Kidney (tissue), 13 donors: ENCODE measurements at regions not wholly inside any gene's neighbourhood (a gene's known extent, or its start where the extent isn't known, plus 50 kb on each side); places are given as distances from the start of the nearest gene placed in this dataset.

Source experiments
- DNase-seq, 5 donors: peaks; one replicate each; pipeline ENCODE4 v3.0.0-alpha.2; 2013 to 2020
- FAIRE-seq: peaks from 2 replicates; lab custom pipeline; 2012; peaks lifted over from hg19 to GRCh38; lab: Jason Lieb, UNC
- H3K27ac ChIP-seq, 2 donors: one replicate each; pipeline ENCODE4 v1.7.0; 2013; ENCODE audit warnings: low read depth in 2 of 2, low read length in 2 of 2, inconsistent platforms in 1 of 2
- H3K27me3 ChIP-seq: one replicate; pipeline ENCODE4 v1.7.1; 2013; ENCODE audit warnings: low read length, inconsistent platforms; ENCODE audit not compliant: control insufficient read depth, insufficient read depth
- H3K36me3 ChIP-seq, 3 donors: one replicate each; pipeline versions ENCODE4 v1.7.0 to v1.7.1; 2013; ENCODE audit warnings: low read length in 3 of 3, control low read depth in 1 of 3, inconsistent platforms in 1 of 3; ENCODE audit not compliant: insufficient read depth in 3 of 3, control insufficient read depth in 2 of 3
- H3K4me1 ChIP-seq, 3 donors: one replicate each; pipeline versions ENCODE4 v1.7.0 to v1.7.1; 2013; ENCODE audit warnings: low read length in 3 of 3, inconsistent platforms in 1 of 3, low read depth in 1 of 3; ENCODE audit not compliant: control insufficient read depth in 2 of 3, insufficient read depth in 2 of 3
- H3K4me3 ChIP-seq, 3 donors: one replicate each; pipeline versions ENCODE4 v1.7.0 to v1.8.1; 2013; ENCODE audit warnings: low read length in 3 of 3, control low read depth in 1 of 3, inconsistent platforms in 1 of 3
- H3K9ac ChIP-seq, 3 donors: one replicate each; pipeline versions ENCODE4 v1.7.0 to v1.7.1; 2013; ENCODE audit warnings: low read length in 3 of 3, control low read depth in 1 of 3, inconsistent platforms in 1 of 3
- H3K9me3 ChIP-seq, 3 donors: one replicate each; pipeline versions ENCODE4 v1.7.0 to v1.7.1; 2013; ENCODE audit warnings: low read length in 3 of 3, control low read depth in 1 of 3, inconsistent platforms in 1 of 3; ENCODE audit not compliant: control insufficient read depth in 2 of 3, insufficient read depth in 1 of 3
- intact Hi-C: fragments of 100-400 bp; cut with DNase I; formaldehyde crosslinking; loops from one replicate; pipeline ENCODE4 v1.11.1; 2022
- TF ChIP-seq, protein P1 (sequence below): IDR thresholded peaks from 3 replicates; pipeline ENCODE4 v1.5.1; 2012; ENCODE audit warnings: mild to moderate bottlenecking, moderate library complexity, borderline replicate concordance; ENCODE audit not compliant: insufficient read depth; ENCODE audit errors: extremely low read depth
- donor health status: control.
- donor health status: control.
- donor health status: control.
- donor health status: control.
- donor health status: control.
- donor health status: DM: yes; HTN: yes; CAD: no.
- donor health status: Normal renal cell carcinoma (clear cell type).

DNA sequence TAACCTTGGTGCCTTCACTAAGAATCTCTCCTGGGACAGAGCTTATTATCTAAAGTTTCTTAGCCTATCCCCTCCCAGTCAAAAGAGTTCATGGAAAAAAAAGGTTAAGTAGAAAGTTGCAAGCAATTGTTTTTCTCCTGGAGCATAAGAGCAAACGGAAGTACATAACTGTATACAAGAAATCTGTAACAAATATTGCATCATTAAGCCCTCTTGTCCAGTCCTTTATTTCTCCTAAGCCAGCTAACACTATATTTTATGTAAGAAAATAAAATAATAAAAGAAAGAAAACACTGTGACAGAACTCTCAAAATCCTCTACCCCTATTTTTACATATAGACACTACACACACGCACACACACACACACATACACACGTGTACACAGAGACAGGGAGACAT, 255.3 kb downstream of the NAF1 start:
- no peak for FAIRE-seq
- H3K36me3 ChIP-seq = no peaks in the 10 kb centered on the region
- H3K9me3 ChIP-seq = no peaks in the 10 kb centered on the region
- intact Hi-C loops = no loop called here
- no peak overlapping the region for H3K9ac ChIP-seq
- DNase-seq = no peak
- H3K4me3 ChIP-seq = no peak overlapping the region
- TF ChIP-seq, protein P1, sequence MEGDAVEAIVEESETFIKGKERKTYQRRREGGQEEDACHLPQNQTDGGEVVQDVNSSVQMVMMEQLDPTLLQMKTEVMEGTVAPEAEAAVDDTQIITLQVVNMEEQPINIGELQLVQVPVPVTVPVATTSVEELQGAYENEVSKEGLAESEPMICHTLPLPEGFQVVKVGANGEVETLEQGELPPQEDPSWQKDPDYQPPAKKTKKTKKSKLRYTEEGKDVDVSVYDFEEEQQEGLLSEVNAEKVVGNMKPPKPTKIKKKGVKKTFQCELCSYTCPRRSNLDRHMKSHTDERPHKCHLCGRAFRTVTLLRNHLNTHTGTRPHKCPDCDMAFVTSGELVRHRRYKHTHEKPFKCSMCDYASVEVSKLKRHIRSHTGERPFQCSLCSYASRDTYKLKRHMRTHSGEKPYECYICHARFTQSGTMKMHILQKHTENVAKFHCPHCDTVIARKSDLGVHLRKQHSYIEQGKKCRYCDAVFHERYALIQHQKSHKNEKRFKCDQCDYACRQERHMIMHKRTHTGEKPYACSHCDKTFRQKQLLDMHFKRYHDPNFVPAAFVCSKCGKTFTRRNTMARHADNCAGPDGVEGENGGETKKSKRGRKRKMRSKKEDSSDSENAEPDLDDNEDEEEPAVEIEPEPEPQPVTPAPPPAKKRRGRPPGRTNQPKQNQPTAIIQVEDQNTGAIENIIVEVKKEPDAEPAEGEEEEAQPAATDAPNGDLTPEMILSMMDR = no peak
- H3K27ac ChIP-seq = no peak overlapping the region
- H3K27me3 ChIP-seq = no peaks in the 10 kb centered on the region
- H3K4me1 ChIP-seq = no peaks in the 10 kb centered on the region

DNA sequence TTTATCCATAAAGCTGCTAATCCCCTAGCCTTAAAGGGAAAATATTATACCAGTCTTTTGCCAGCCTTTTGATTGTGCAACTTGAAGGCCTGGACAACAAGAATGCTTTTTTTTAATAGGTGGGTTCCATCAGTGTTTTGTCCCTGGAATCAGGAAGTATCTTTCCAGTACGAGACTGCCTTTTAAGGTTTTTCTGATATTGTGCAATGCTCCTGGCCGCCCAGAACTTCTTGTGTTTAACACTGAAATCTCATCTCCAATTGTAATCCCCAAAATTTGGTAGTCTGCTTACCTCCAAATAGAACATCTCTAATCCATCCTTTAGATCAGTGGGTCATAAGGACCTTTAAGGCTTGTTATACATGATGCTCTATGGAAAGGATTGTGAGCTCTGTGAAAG, 256.7 kb downstream of the NAF1 start:
- no peaks in the 10 kb centered on the region for H3K27me3 ChIP-seq
- H3K4me1 ChIP-seq = no peaks in the 10 kb centered on the region
- FAIRE-seq (no peak), DNase-seq (no peak)
- peaks cover 0 to 8% (median 0%) of the 10 kb centered on the region in 3 donors for H3K9me3 ChIP-seq
- H3K9ac ChIP-seq = no peak overlapping the region
- H3K36me3 ChIP-seq = no peaks in the 10 kb centered on the region
- TF ChIP-seq, protein P1 = no peak
- intact Hi-C loops = no loop called here
- H3K4me3 ChIP-seq = no peak overlapping the region
- H3K27ac ChIP-seq = no peak overlapping the region

DNA sequence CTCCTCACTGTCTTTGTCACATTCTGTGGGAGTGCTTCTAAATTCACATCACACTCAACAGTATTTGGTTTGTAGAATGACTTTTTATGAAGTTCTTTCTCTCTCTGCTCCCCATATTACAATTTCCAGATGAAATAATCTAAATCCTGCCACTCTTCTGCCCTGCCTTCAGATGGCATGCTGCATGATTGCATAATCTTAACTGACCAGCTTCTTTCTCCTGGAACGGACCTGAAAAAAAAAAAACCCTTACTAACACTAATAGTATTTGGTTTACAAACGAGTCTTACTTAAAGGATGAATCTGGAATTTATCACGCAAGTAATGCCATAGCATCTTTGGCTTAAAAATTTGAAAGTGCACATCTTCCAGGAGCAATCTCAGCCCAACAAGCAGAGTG, 272.3 kb downstream of the NAF1 start:
- DNase-seq (no peak), FAIRE-seq (no peak)
- intact Hi-C loops = no loop called here
- Histone ChIP-seq H3K27me3 (no peaks in the 10 kb centered on the region), H3K9me3 (no peaks in the 10 kb centered on the region), H3K27ac (no peak overlapping the region), H3K36me3 (no peaks in the 10 kb centered on the region), H3K9ac (no peak overlapping the region), H3K4me3 (no peak overlapping the region), H3K4me1 (no peaks in the 10 kb centered on the region)
- TF ChIP-seq, protein P1 = no peak
